ENCODE measurements at regions not wholly inside any gene's neighbourhood (a gene's known extent, or its start where the extent isn't known, plus 50 kb on each side); places are given as distances from the start of the nearest gene placed in this dataset.

DNA sequence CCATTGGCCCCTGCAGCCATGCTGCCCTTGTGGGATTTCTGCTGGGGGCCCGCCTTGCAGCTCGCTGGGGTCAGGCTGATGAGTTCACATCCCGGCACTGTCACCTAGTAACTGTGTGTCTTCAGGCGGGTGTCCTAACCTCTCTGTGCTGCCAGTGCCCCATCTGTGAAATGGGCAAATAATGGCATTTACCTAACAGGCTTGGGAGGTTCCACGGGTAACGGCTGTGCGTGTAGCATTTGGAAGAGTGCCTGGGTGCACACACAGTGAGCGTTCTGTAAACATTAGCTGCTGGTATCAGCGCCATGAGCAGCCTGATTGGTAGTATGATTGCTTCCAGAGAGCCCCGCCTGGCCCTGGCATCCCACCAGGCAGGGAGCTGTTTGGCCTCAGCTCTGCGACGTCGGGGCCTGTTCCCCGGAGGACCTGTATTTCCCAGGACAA lies 167.3 kb upstream of the GSE1 start:
- Histone ChIP-seq H3K9me3 (ENCODE audit: low read depth) (no peaks in the 10 kb centered on the region), H3K4me1 (ENCODE audit: insufficient read depth) (peaks cover 36% of the 10 kb centered on the region), H3K79me2 (no peaks in the 10 kb centered on the region), H4K20me1 (ENCODE audit: insufficient read depth, poor library complexity, severe bottlenecking) (no peaks in the 10 kb centered on the region), H3K27ac (no peak overlapping the region), H2AFZ (no peak overlapping the region), H3K36me3 (replicated peaks; ENCODE audit: insufficient read depth, low read depth) (no peaks in the 10 kb centered on the region), H3K27me3 (no peaks in the 10 kb centered on the region), H3K9me2 (replicated peaks; ENCODE audit: insufficient read depth) (no peaks in the 10 kb centered on the region), H3K4me2 (no peak overlapping the region), H3K4me3 (no peak overlapping the region)
- no peak for TF ChIP-seq EZH2phosphoT487 (IDR thresholded peaks at IDR 0.05; ENCODE audit: low read depth, severe bottlenecking, unreplicated experiment)
- TF ChIP-seq, protein P1, sequence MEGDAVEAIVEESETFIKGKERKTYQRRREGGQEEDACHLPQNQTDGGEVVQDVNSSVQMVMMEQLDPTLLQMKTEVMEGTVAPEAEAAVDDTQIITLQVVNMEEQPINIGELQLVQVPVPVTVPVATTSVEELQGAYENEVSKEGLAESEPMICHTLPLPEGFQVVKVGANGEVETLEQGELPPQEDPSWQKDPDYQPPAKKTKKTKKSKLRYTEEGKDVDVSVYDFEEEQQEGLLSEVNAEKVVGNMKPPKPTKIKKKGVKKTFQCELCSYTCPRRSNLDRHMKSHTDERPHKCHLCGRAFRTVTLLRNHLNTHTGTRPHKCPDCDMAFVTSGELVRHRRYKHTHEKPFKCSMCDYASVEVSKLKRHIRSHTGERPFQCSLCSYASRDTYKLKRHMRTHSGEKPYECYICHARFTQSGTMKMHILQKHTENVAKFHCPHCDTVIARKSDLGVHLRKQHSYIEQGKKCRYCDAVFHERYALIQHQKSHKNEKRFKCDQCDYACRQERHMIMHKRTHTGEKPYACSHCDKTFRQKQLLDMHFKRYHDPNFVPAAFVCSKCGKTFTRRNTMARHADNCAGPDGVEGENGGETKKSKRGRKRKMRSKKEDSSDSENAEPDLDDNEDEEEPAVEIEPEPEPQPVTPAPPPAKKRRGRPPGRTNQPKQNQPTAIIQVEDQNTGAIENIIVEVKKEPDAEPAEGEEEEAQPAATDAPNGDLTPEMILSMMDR (IDR thresholded peaks at IDR 0.05; ENCODE audit: poor library complexity): no peak
- no peak for TF ChIP-seq EZH2 (IDR thresholded peaks at IDR 0.05; ENCODE audit: borderline replicate concordance)
- WGBS (ENCODE audit: low lambda C conversion rate, missing lambda C conversion rate): 74% methylated on average over 14 of the region's 14 CpGs
- no peak for DNase-seq (ENCODE audit: low spot score)

DNA sequence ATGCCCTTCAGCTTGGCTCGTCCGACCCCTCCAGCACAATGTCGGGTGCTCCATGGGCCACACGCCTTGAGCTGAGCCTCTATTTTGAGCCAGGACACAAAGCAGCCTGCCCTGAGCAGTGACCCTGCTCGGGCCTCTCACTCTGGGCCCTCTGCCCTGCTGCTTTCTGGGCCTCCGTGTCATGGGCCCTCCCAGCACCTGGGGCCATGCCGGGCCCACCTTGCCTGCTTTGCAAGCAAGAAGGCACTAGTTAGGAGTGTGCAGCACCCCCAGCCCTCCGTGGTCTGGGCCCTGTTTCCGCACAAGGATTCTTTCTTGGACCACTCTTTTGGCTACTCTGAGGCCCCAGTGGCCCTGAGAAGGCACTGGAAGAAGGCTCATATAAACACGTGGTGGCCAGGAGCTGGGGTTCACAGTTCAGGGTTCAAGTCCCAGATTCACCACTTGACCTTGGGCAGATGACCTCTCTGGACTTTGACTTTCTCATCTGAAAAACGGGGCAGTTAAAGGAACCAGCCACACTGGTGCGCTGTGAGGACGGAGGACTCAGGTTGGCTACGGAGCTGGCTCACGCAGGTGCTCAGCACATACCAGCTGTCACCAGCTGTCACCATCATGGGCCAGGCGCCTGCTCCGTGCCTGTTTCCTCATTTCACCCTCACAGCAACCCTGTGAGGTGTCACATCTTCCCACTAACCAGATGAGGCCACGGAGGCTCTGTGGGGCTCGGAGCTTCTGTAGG lies 166.0 kb upstream of the GSE1 start:
- Histone ChIP-seq H4K20me1 (ENCODE audit: insufficient read depth, poor library complexity, severe bottlenecking) (no peaks in the 10 kb centered on the region), H3K9me2 (replicated peaks; ENCODE audit: insufficient read depth) (no peaks in the 10 kb centered on the region), H2AFZ (no peak overlapping the region), H3K79me2 (no peaks in the 10 kb centered on the region), H3K9me3 (ENCODE audit: low read depth) (no peaks in the 10 kb centered on the region), H3K4me1 (ENCODE audit: insufficient read depth) (peaks cover 36% of the 10 kb centered on the region), H3K27me3 (no peaks in the 10 kb centered on the region), H3K36me3 (replicated peaks; ENCODE audit: insufficient read depth, low read depth) (no peaks in the 10 kb centered on the region), H3K4me3 (no peak overlapping the region), H3K4me2 (no peak overlapping the region), H3K27ac (no peak overlapping the region)
- no peak for DNase-seq (ENCODE audit: low spot score)
- TF ChIP-seq EZH2 (IDR thresholded peaks at IDR 0.05; ENCODE audit: borderline replicate concordance): no peak
- TF ChIP-seq EZH2phosphoT487 (IDR thresholded peaks at IDR 0.05; ENCODE audit: low read depth, severe bottlenecking, unreplicated experiment): no peak
- TF ChIP-seq, protein P1 (IDR thresholded peaks at IDR 0.05; ENCODE audit: poor library complexity): no peak
- WGBS (ENCODE audit: low lambda C conversion rate, missing lambda C conversion rate): 86% methylated on average over 19 of the region's 19 CpGs

DNA sequence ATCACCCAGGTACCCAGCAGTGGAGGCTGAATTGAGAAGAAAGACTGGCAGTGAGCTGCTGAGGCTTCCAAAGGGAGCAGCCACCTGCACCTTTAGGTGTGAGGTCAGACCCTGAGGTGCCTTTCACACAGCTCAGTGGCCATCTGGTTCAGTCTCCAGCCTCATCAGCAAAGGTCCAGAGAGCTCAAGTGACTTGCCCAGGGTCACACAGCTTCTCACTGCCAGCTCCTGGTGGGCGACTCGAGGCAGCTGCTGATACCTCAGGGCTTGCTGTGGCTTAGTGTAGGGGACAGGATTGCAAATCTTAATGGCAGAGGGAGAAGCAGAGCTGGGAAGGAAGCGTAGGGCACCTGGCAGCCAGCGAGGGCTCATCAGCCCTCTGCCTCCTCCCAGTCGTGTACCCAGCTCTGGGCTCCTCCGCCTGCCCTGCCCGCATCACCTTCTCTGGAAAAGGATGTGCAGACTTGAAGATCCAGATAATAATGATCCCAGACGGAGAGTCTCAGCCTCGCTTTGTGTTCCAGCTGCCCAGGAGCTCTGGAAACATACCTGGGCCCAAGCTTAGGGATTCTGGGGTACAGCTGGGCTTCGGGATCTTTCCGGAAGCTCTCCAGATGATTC lies 165.3 kb upstream of the GSE1 start:
- no peaks in the 10 kb centered on the region for H3K27me3 ChIP-seq
- H2AFZ ChIP-seq: no peak overlapping the region
- H3K4me3 ChIP-seq: no peak overlapping the region
- 86% methylated on average over 11 of the region's 11 CpGs for WGBS (ENCODE audit: low lambda C conversion rate, missing lambda C conversion rate)
- H4K20me1 ChIP-seq (ENCODE audit: insufficient read depth, poor library complexity, severe bottlenecking): no peaks in the 10 kb centered on the region
- no peak for DNase-seq (ENCODE audit: low spot score)
- H3K36me3 ChIP-seq (replicated peaks; ENCODE audit: insufficient read depth, low read depth): no peaks in the 10 kb centered on the region
- H3K9me3 ChIP-seq (ENCODE audit: low read depth): no peaks in the 10 kb centered on the region
- H3K27ac ChIP-seq: no peak overlapping the region
- no peaks in the 10 kb centered on the region for H3K9me2 ChIP-seq (replicated peaks; ENCODE audit: insufficient read depth)
- no peak overlapping the region for H3K4me2 ChIP-seq
- H3K4me1 ChIP-seq (ENCODE audit: insufficient read depth): peaks cover 36% of the 10 kb centered on the region
- no peaks in the 10 kb centered on the region for H3K79me2 ChIP-seq
- TF ChIP-seq EZH2 (IDR thresholded peaks at IDR 0.05; ENCODE audit: borderline replicate concordance) (no peak), EZH2phosphoT487 (IDR thresholded peaks at IDR 0.05; ENCODE audit: low read depth, severe bottlenecking, unreplicated experiment) (no peak)
- TF ChIP-seq, protein P1 (IDR thresholded peaks at IDR 0.05; ENCODE audit: poor library complexity): no peak

Measured in hepatocyte (in vitro differentiated cells).